ENCODE measurements at regions not wholly inside any gene's neighbourhood (a gene's known extent, or its start where the extent isn't known, plus 50 kb on each side); places are given as distances from the start of the nearest gene placed in this dataset.

DNA sequence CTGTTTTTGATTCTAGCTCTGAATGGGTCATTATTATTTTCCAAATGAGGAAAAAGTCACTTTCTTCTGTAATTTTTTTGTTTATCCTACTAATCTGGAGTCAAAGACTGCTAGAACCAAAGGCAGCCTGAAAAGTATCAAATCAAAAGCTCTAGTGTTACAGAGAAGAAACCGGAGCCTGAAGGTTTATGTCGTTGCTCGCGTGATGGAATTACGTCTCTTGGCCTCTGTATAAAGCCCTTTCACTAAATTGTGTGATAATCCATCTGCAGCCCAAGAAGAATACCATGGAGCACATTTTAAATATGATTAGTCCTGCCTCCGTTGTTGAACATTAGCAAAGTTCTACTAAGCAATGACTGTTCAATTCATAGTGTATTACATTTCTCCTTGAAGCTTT, 738.6 kb downstream of the C6orf118 start:
- no peak for DNase-seq
- Histone ChIP-seq H3K4me1 (ENCODE audit: control insufficient read depth, insufficient read depth, low read depth, low read length) (no peaks in the 10 kb centered on the region), H3K4me2 (ENCODE audit: low read length, poor library complexity, severe bottlenecking) (no peak overlapping the region), H3K9me3 (ENCODE audit: control insufficient read depth, low read length) (no peaks in the 10 kb centered on the region), H2BK15ac (ENCODE audit: low read depth, poor library complexity, severe bottlenecking) (no peak overlapping the region), H3K36me3 (ENCODE audit: control insufficient read depth in 1 of 2, insufficient read depth in 2 of 2, low read depth in 1 of 2, low read length in 2 of 2) (no peaks in the 10 kb centered on the region), H4K91ac (ENCODE audit: low read length) (no peak overlapping the region), H3K23ac (ENCODE audit: low read length in 2 of 2) (no peak overlapping the region), H2BK120ac (ENCODE audit: low read depth, low read length) (no peak overlapping the region), H2AFZ (ENCODE audit: low read depth, low read length) (no peak overlapping the region), H3K9ac (ENCODE audit: low read length) (no peak overlapping the region), H2AK5ac (ENCODE audit: low read length, severe bottlenecking) (no peak overlapping the region), H3K27me3 (ENCODE audit: control insufficient read depth in 1 of 2, insufficient read depth in 1 of 2, low read length in 2 of 2) (no peaks in the 10 kb centered on the region), H3K4me3 (ENCODE audit: insufficient read depth in 1 of 2, low read depth in 1 of 2, low read length in 2 of 2) (no peak overlapping the region), H2BK12ac (ENCODE audit: low read length in 2 of 2) (no peak overlapping the region), H3K79me1 (replicated peaks; ENCODE audit: low read length, poor library complexity, severe bottlenecking) (no peaks in the 10 kb centered on the region), H3K14ac (ENCODE audit: low read length in 2 of 2) (no peak overlapping the region), H2BK5ac (ENCODE audit: low read depth, low read length, poor library complexity, severe bottlenecking) (no peak overlapping the region), H3K4ac (ENCODE audit: low read depth in 1 of 2, low read length in 2 of 2) (no peak overlapping the region), H3K27ac (ENCODE audit: low read length, poor library complexity, severe bottlenecking) (no peak overlapping the region), H3K18ac (ENCODE audit: low read depth in 1 of 2, low read length in 2 of 2) (no peak overlapping the region), H4K8ac (ENCODE audit: low read length) (no peak overlapping the region)
- WGBS: 95% methylated on average over 5 of the region's 6 CpGs

- no peak for DNase-seq
- no peaks in the 10 kb centered on the region for H3K36me3 ChIP-seq (ENCODE audit: control insufficient read depth in 1 of 2, insufficient read depth in 2 of 2, low read depth in 1 of 2, low read length in 2 of 2)
- H3K79me1 ChIP-seq (replicated peaks; ENCODE audit: low read length, poor library complexity, severe bottlenecking): no peaks in the 10 kb centered on the region
- no peak overlapping the region for H2BK5ac ChIP-seq (ENCODE audit: low read depth, low read length, poor library complexity, severe bottlenecking)
- no peak overlapping the region for H2BK12ac ChIP-seq (ENCODE audit: low read length in 2 of 2)
- 0% methylated on average over 1 of the region's 1 CpG for WGBS
- H3K9ac ChIP-seq (ENCODE audit: low read length): no peak overlapping the region
- H3K4me2 ChIP-seq (ENCODE audit: low read length, poor library complexity, severe bottlenecking): no peak overlapping the region
- no peak overlapping the region for H3K23ac ChIP-seq (ENCODE audit: low read length in 2 of 2)
- H3K4me3 ChIP-seq (ENCODE audit: insufficient read depth in 1 of 2, low read depth in 1 of 2, low read length in 2 of 2): no peak overlapping the region
- H4K8ac ChIP-seq (ENCODE audit: low read length): no peak overlapping the region
- no peak overlapping the region for H2AK5ac ChIP-seq (ENCODE audit: low read length, severe bottlenecking)
- no peaks in the 10 kb centered on the region for H3K27me3 ChIP-seq (ENCODE audit: control insufficient read depth in 1 of 2, insufficient read depth in 1 of 2, low read length in 2 of 2)
- H3K18ac ChIP-seq (ENCODE audit: low read depth in 1 of 2, low read length in 2 of 2): no peak overlapping the region
- no peak overlapping the region for H2BK120ac ChIP-seq (ENCODE audit: low read depth, low read length)
- H3K14ac ChIP-seq (ENCODE audit: low read length in 2 of 2): no peak overlapping the region
- H2BK15ac ChIP-seq (ENCODE audit: low read depth, poor library complexity, severe bottlenecking): no peak overlapping the region
- no peaks in the 10 kb centered on the region for H3K4me1 ChIP-seq (ENCODE audit: control insufficient read depth, insufficient read depth, low read depth, low read length)
- no peak overlapping the region for H3K4ac ChIP-seq (ENCODE audit: low read depth in 1 of 2, low read length in 2 of 2)
- no peak overlapping the region for H3K27ac ChIP-seq (ENCODE audit: low read length, poor library complexity, severe bottlenecking)
- no peak overlapping the region for H4K91ac ChIP-seq (ENCODE audit: low read length)
- H2AFZ ChIP-seq (ENCODE audit: low read depth, low read length): no peak overlapping the region
- H3K9me3 ChIP-seq (ENCODE audit: control insufficient read depth, low read length): no peaks in the 10 kb centered on the region
Measured at GRCh38 chr6:164569509-164569908, 739.9 kb downstream of the C6orf118 start.

DNA sequence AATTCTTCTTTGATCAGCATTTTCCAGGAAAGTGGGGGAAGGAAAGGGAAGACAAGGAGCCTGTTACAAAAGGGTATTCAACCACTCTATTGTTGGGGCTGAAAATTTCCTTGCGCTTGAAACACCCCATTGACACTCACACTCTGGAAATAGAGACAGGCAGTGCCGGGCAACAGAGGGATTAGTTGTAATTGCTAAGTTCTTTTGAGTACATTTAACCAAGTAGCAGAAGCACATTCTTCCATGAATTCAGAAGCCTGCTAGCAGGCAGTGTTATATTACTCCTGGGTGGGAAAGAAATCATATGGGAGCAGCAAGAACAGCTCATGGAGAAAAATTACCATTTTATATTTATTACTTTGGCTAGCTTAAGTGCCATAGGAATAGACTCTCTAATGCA, 745.5 kb downstream of the C6orf118 start:
- no peak overlapping the region for H3K9ac ChIP-seq (ENCODE audit: low read length)
- no peak overlapping the region for H3K18ac ChIP-seq (ENCODE audit: low read depth in 1 of 2, low read length in 2 of 2)
- no peak overlapping the region for H2AFZ ChIP-seq (ENCODE audit: low read depth, low read length)
- no peak overlapping the region for H2BK12ac ChIP-seq (ENCODE audit: low read length in 2 of 2)
- no peak overlapping the region for H2BK120ac ChIP-seq (ENCODE audit: low read depth, low read length)
- no peak overlapping the region for H4K91ac ChIP-seq (ENCODE audit: low read length)
- no peak overlapping the region for H3K27ac ChIP-seq (ENCODE audit: low read length, poor library complexity, severe bottlenecking)
- H3K9me3 ChIP-seq (ENCODE audit: control insufficient read depth, low read length): peaks cover 18% of the 10 kb centered on the region
- WGBS: 64% methylated on average over 2 of the region's 2 CpGs
- H3K4me3 ChIP-seq (ENCODE audit: insufficient read depth in 1 of 2, low read depth in 1 of 2, low read length in 2 of 2): no peak overlapping the region
- H2BK15ac ChIP-seq (ENCODE audit: low read depth, poor library complexity, severe bottlenecking): no peak overlapping the region
- H2AK5ac ChIP-seq (ENCODE audit: low read length, severe bottlenecking): no peak overlapping the region
- no peak overlapping the region for H4K8ac ChIP-seq (ENCODE audit: low read length)
- no peaks in the 10 kb centered on the region for H3K4me1 ChIP-seq (ENCODE audit: control insufficient read depth, insufficient read depth, low read depth, low read length)
- no peak for DNase-seq
- no peak overlapping the region for H3K14ac ChIP-seq (ENCODE audit: low read length in 2 of 2)
- H3K4ac ChIP-seq (ENCODE audit: low read depth in 1 of 2, low read length in 2 of 2): no peak overlapping the region
- H3K4me2 ChIP-seq (ENCODE audit: low read length, poor library complexity, severe bottlenecking): no peak overlapping the region
- no peak overlapping the region for H2BK5ac ChIP-seq (ENCODE audit: low read depth, low read length, poor library complexity, severe bottlenecking)
- no peak overlapping the region for H3K23ac ChIP-seq (ENCODE audit: low read length in 2 of 2)
- no peaks in the 10 kb centered on the region for H3K36me3 ChIP-seq (ENCODE audit: control insufficient read depth in 1 of 2, insufficient read depth in 2 of 2, low read depth in 1 of 2, low read length in 2 of 2)
- no peaks in the 10 kb centered on the region for H3K79me1 ChIP-seq (replicated peaks; ENCODE audit: low read length, poor library complexity, severe bottlenecking)
- H3K27me3 ChIP-seq (ENCODE audit: control insufficient read depth in 1 of 2, insufficient read depth in 1 of 2, low read length in 2 of 2): no peaks in the 10 kb centered on the region

DNA sequence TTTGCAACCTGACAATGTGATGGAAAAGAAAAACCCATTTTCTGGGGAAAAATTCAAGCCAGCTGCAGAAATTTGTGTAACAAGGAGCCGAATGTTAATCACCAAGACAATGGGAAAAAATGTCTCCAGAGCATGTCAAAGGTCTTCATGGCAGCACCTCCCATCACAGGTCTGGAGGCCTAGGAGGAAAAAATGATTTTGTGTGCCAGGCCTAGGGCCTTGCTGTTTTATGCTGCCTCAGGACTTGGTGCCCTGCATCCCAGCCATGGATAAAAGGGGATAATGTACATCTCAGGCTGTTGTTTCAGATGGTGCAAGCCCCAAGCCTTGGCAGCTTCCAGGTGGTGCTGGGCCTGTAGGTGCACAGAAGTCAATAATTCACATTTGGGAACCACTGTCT, 747.7 kb downstream of the C6orf118 start:
- H3K4me2 ChIP-seq (ENCODE audit: low read length, poor library complexity, severe bottlenecking): no peak overlapping the region
- no peak overlapping the region for H3K18ac ChIP-seq (ENCODE audit: low read depth in 1 of 2, low read length in 2 of 2)
- no peaks in the 10 kb centered on the region for H3K79me1 ChIP-seq (replicated peaks; ENCODE audit: low read length, poor library complexity, severe bottlenecking)
- H2BK15ac ChIP-seq (ENCODE audit: low read depth, poor library complexity, severe bottlenecking): no peak overlapping the region
- H2AK5ac ChIP-seq (ENCODE audit: low read length, severe bottlenecking): no peak overlapping the region
- no peak overlapping the region for H3K23ac ChIP-seq (ENCODE audit: low read length in 2 of 2)
- H3K4ac ChIP-seq (ENCODE audit: low read depth in 1 of 2, low read length in 2 of 2): no peak overlapping the region
- H2AFZ ChIP-seq (ENCODE audit: low read depth, low read length): no peak overlapping the region
- H4K8ac ChIP-seq (ENCODE audit: low read length): no peak overlapping the region
- H2BK120ac ChIP-seq (ENCODE audit: low read depth, low read length): no peak overlapping the region
- no peak overlapping the region for H3K27ac ChIP-seq (ENCODE audit: low read length, poor library complexity, severe bottlenecking)
- H3K9ac ChIP-seq (ENCODE audit: low read length): no peak overlapping the region
- no peaks in the 10 kb centered on the region for H3K4me1 ChIP-seq (ENCODE audit: control insufficient read depth, insufficient read depth, low read depth, low read length)
- H2BK5ac ChIP-seq (ENCODE audit: low read depth, low read length, poor library complexity, severe bottlenecking): no peak overlapping the region
- no peak overlapping the region for H2BK12ac ChIP-seq (ENCODE audit: low read length in 2 of 2)
- peaks cover 18% of the 10 kb centered on the region for H3K9me3 ChIP-seq (ENCODE audit: control insufficient read depth, low read length)
- H3K14ac ChIP-seq (ENCODE audit: low read length in 2 of 2): no peak overlapping the region
- no peak overlapping the region for H4K91ac ChIP-seq (ENCODE audit: low read length)
- H3K27me3 ChIP-seq (ENCODE audit: control insufficient read depth in 1 of 2, insufficient read depth in 1 of 2, low read length in 2 of 2): no peaks in the 10 kb centered on the region
- H3K36me3 ChIP-seq (ENCODE audit: control insufficient read depth in 1 of 2, insufficient read depth in 2 of 2, low read depth in 1 of 2, low read length in 2 of 2): no peaks in the 10 kb centered on the region
- H3K4me3 ChIP-seq (ENCODE audit: insufficient read depth in 1 of 2, low read depth in 1 of 2, low read length in 2 of 2): no peak overlapping the region
- WGBS: 76% methylated on average over 1 of the region's 1 CpG
- no peak for DNase-seq
